ENCODE measurements at regions not wholly inside any gene's neighbourhood (a gene's known extent, or its start where the extent isn't known, plus 50 kb on each side); places are given as distances from the start of the nearest gene placed in this dataset.

GRCh38 chr10:78755063-78755701 is 313.6 kb upstream of the ZMIZ1 start:
- Mint-ChIP-seq H3K27me3 (ENCODE audit: unreplicated experiment) (peaks cover 6% of the 10 kb centered on the region), H3K9me3 (ENCODE audit: unreplicated experiment) (peaks cover 7% of the 10 kb centered on the region), H3K4me1 (ENCODE audit: low read depth, unreplicated experiment) (peaks cover 24% of the 10 kb centered on the region), H3K27ac (ENCODE audit: unreplicated experiment) (no peak overlapping the region), H3K4me3 (ENCODE audit: unreplicated experiment) (no peak overlapping the region), H3K36me3 (ENCODE audit: unreplicated experiment) (no peaks in the 10 kb centered on the region)
- no peak for DNase-seq
- no peak for TF ChIP-seq CTCF (IDR thresholded peaks at IDR 0.05; ENCODE audit: partially characterized antibody, unreplicated experiment)

DNA sequence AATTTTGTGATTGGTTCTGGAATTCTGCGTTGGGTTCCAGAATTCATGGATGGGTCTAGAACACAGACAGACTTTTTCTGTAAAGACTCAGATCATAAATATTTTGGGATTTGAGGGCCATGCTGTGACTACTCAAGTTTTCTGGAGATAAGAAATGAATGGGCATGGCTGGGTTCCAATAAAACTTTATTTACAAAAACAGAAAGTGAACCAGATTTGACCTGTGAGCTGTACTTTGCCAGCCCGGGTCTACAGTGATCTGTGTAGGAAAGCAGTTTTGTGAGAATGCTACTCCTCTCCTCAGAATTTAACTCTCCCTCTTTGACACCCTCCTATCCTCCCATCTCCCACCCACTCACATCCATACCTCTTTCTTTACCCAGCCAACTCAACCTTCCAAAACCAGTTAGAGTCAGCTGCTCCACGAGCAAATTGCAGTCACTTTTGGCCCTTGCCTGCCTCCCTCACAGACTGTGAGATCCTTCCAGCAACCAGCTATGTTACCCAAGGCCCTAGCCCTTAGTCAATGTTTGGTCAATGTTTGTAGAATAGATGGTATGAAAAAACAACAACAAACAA is 312.8 kb upstream of the ZMIZ1 start:
- Mint-ChIP-seq H3K4me1 (ENCODE audit: low read depth, unreplicated experiment) (peaks cover 24% of the 10 kb centered on the region), H3K27me3 (ENCODE audit: unreplicated experiment) (peaks cover 7% of the 10 kb centered on the region), H3K36me3 (ENCODE audit: unreplicated experiment) (no peaks in the 10 kb centered on the region), H3K9me3 (ENCODE audit: unreplicated experiment) (peaks cover 6% of the 10 kb centered on the region), H3K4me3 (ENCODE audit: unreplicated experiment) (peak overlapping the region; percentile 34), H3K27ac (ENCODE audit: unreplicated experiment) (no peak overlapping the region)
- no peak for TF ChIP-seq CTCF (IDR thresholded peaks at IDR 0.05; ENCODE audit: partially characterized antibody, unreplicated experiment)
- no peak for DNase-seq

DNA sequence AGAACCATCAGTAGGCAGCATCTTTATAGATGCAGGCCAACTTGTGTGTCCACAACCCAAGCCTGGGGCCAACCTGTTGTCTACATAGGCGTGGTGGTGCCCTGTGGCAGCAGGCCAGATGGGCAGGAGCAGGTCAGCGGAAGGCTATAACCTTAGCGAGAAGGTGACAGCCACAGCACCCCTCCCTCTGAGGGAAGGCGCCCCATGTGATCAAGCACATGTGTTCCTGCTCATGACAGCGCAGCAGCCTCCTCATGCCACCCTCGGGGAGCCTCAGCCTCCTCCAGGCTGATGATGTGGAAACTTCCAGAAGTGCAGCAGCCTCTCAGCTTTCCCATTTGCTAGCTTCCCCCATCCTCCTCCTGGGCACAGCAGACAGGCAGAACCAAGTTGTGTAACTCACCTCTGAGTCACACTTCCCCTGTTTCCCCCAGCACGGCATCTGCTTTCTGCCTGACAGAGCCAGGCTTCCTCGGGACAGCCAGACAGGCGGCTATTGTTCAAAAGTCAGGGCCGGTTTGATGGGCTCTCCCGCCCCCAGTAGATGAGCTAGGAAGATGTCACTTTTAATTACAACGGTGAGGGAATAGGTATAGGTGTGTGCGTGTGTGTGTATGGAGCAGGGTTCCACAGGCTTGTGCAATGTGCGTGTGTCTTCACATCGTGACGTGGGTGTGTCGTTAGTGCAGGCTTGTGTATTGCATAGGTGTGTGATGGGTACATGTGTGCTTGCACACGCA is 312.0 kb upstream of the ZMIZ1 start:
- no peaks in the 10 kb centered on the region for H3K36me3 Mint-ChIP-seq (ENCODE audit: unreplicated experiment)
- H3K27me3 Mint-ChIP-seq (ENCODE audit: unreplicated experiment), result peaks cover 7% of the 10 kb centered on the region
- H3K4me3 Mint-ChIP-seq (ENCODE audit: unreplicated experiment), result no peak overlapping the region
- no peak for DNase-seq
- peaks cover 24% of the 10 kb centered on the region for H3K4me1 Mint-ChIP-seq (ENCODE audit: low read depth, unreplicated experiment)
- TF ChIP-seq CTCF (IDR thresholded peaks at IDR 0.05; ENCODE audit: partially characterized antibody, unreplicated experiment), result no peak
- peaks cover 6% of the 10 kb centered on the region for H3K9me3 Mint-ChIP-seq (ENCODE audit: unreplicated experiment)
- peak overlapping the region; percentile 80 for H3K27ac Mint-ChIP-seq (ENCODE audit: unreplicated experiment)

- no peak for TF ChIP-seq CTCF (IDR thresholded peaks at IDR 0.05; ENCODE audit: partially characterized antibody, unreplicated experiment)
- Mint-ChIP-seq H3K4me3 (ENCODE audit: unreplicated experiment) (peak overlapping the region; percentile 30), H3K27me3 (ENCODE audit: unreplicated experiment) (peaks cover 4% of the 10 kb centered on the region), H3K36me3 (ENCODE audit: unreplicated experiment) (no peaks in the 10 kb centered on the region), H3K9me3 (ENCODE audit: unreplicated experiment) (peaks cover 6% of the 10 kb centered on the region), H3K27ac (ENCODE audit: unreplicated experiment) (peak overlapping the region; percentile 80), H3K4me1 (ENCODE audit: low read depth, unreplicated experiment) (peaks cover 24% of the 10 kb centered on the region)
- DNase-seq, result peak; percentile 60
These were observed 311.3 kb upstream of the ZMIZ1 start for GRCh38 chr10:78757344-78757925.
